HUES6 (cell line): ENCODE measurements at regions not wholly inside any gene's neighbourhood (a gene's known extent, or its start where the extent isn't known, plus 50 kb on each side); places are given as distances from the start of the nearest gene placed in this dataset.

ENCODE experiments used
- H3K27ac ChIP-seq: 2 replicates; pipeline ENCODE4 v1.7.0; 2013; ENCODE audit warnings: low read depth, mild to moderate bottlenecking, low read length, inconsistent platforms
- H3K27me3 ChIP-seq: 2 replicates; pipeline ENCODE4 v1.6.1; 2013; ENCODE audit warnings: low read length; ENCODE audit not compliant: control insufficient read depth, insufficient read depth
- H3K36me3 ChIP-seq: 2 replicates; pipeline ENCODE4 v1.6.1; 2013; ENCODE audit warnings: low read length; ENCODE audit not compliant: control insufficient read depth, insufficient read depth
- H3K4me1 ChIP-seq: 2 replicates; pipeline ENCODE4 v1.6.1; 2013; ENCODE audit warnings: low read length; ENCODE audit not compliant: control insufficient read depth, insufficient read depth
- H3K4me3 ChIP-seq: 2 replicates; pipeline ENCODE4 v1.5.1; 2013; ENCODE audit warnings: low read depth, low read length
- H3K9ac ChIP-seq: one replicate; pipeline ENCODE4 v1.6.1; 2013; ENCODE audit warnings: mild to moderate bottlenecking, low read length
- H3K9me3 ChIP-seq: 2 replicates; pipeline ENCODE4 v1.6.1; 2013; ENCODE audit warnings: low read depth, low read length; ENCODE audit not compliant: control insufficient read depth, insufficient read depth

DNA sequence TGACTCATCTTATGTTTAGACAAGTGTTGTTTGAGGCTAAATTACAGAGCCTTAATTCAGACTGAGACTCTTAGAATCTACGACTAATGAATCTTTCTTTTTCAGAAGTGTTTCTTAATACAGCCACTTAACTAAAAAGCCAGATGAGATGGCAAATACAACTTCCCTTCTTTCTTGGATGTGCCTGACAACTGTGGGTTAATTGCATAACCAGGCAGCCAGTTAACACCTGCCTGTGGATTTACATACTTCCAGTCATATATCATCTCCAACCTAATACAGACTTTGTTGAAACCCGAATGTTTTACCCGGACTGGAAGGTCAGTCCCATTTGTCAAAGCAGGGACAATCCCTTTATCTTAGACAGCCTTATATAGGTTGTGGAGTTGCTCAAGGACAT is 297.6 kb downstream of the VPS13C start:
- Histone ChIP-seq H3K9ac (no peak overlapping the region), H3K4me1 (peaks cover 11% of the 10 kb centered on the region), H3K4me3 (no peak overlapping the region), H3K27me3 (no peaks in the 10 kb centered on the region), H3K36me3 (no peaks in the 10 kb centered on the region), H3K9me3 (0 out of 2 replicates have a peak, but pooled peaks cover 4% of the 10 kb centered on the region), H3K27ac (no peak overlapping the region)

DNA sequence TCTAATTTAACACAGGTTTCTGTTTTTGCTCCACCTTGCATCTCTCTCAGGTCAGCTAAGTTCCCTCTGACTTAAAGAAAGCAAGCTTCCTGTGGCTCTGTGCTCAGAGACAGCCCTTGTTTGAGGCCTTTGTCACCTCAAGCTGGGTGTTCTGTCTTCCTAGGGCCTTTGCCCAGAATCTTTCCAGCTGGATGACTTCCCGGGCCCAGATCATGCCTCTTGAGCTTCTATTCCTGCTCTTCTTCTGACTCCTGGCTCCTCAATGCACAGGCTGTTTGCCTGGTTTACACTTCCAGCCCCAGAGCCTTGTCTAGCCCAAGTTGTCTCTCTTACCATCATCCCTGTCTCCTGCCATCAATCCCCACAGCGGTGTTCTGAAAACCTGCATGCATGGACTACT is 300.6 kb downstream of the VPS13C start:
- no peaks in the 10 kb centered on the region for H3K9me3 ChIP-seq
- no peaks in the 10 kb centered on the region for H3K36me3 ChIP-seq
- no peak overlapping the region for H3K27ac ChIP-seq
- H3K4me3 ChIP-seq = no peak overlapping the region
- peaks cover 5% of the 10 kb centered on the region; the same call in 1 of the 2 replicates for H3K4me1 ChIP-seq
- no peaks in the 10 kb centered on the region for H3K27me3 ChIP-seq
- H3K9ac ChIP-seq = no peak overlapping the region

DNA sequence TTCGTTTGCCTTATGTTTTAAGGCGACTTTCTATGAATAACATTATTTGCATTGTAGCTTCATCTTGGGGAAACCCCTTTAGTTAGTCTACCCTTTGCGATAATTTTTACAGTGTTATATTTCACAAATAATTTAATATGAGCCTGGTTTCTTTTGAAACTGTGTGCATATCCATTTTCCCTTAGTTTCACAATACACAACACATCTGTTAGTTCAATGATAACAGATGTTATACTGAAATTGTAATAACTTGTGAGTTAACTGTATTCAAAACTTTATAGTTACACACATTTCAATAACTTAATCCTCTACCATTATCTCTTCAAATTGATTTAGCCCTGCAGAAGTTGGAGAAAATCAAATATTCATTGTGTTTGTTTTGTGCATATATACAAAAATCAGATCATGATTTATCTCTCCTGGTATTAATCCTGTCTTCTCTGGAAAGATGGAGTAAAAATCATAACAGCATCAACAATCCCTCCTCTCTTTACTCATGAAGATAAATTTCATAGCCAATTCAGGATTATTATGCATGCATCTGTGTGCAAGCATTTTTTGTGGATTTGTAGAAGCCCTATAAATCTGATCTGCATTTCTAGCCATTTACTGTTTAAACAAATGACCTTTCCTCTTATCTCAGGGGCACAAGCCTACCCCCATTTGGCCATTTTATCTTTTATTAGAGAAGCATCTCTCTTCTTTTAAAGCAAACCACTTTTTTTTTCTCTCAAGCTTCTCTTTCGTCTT is 304.0 kb downstream of the VPS13C start:
- no peak overlapping the region for H3K27ac ChIP-seq
- H3K4me3 ChIP-seq = no peak overlapping the region
- no peak overlapping the region for H3K9ac ChIP-seq
- no peaks in the 10 kb centered on the region for H3K4me1 ChIP-seq
- no peaks in the 10 kb centered on the region for H3K9me3 ChIP-seq
- H3K27me3 ChIP-seq = no peaks in the 10 kb centered on the region
- no peaks in the 10 kb centered on the region for H3K36me3 ChIP-seq

DNA sequence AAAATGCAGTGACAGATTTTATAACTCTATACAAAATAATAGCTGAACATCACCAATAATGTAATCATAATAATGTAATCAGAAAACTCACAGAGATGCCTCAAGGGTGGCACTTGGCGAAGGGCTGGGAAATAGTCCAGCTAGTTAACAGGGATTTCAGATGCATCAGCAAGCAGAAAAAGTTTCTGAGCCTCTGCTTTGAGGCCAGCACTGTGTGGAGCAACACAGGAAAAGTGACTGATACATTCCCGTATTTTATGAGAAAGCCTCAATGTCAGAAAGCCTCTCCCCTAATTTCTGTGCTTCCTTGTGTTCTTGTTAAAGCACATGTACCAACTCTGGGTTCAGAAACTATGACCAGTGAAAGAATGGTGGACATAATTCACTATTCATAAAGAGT is 304.8 kb downstream of the VPS13C start:
- no peaks in the 10 kb centered on the region for H3K36me3 ChIP-seq
- no peaks in the 10 kb centered on the region for H3K9me3 ChIP-seq
- no peaks in the 10 kb centered on the region for H3K4me1 ChIP-seq
- H3K4me3 ChIP-seq = no peak overlapping the region
- no peak overlapping the region for H3K27ac ChIP-seq
- H3K27me3 ChIP-seq = no peaks in the 10 kb centered on the region
- H3K9ac ChIP-seq = no peak overlapping the region

DNA sequence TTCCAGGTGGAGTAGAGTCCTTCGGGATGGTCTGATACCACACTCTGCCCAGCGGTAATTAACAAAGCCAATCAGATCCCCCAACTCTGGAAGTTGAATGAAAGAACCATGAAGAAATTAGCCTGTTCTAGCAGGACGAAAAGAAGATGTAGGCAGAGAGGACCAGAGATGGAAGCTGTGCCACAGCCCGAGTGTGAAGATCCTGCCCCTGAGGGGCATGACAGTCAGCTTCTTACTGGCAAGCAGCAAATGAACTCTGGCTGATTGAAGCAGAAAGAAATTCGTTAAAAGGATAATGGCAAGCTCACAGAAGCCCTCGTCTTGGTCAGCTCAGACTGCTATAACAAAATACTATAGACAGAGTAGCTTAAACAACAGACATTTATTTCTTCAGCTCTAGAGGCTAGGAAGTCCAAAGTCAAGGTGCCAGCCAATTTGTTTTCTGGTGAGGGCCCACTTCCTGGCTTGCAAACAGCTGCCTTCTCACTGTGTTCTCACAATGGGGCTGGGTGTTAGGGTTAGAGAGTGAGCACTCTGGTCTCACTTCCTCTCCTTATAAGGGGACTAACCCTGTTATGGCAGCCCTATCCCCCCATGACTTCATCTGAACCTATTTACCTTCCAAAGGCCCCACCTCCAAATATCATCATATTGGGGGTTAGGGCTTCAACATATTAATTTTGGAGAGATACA is 307.1 kb downstream of the VPS13C start:
- Histone ChIP-seq H3K27ac (no peak overlapping the region), H3K4me3 (no peak overlapping the region), H3K9ac (no peak overlapping the region), H3K27me3 (no peaks in the 10 kb centered on the region), H3K36me3 (no peaks in the 10 kb centered on the region), H3K9me3 (no peaks in the 10 kb centered on the region), H3K4me1 (no peaks in the 10 kb centered on the region)

DNA sequence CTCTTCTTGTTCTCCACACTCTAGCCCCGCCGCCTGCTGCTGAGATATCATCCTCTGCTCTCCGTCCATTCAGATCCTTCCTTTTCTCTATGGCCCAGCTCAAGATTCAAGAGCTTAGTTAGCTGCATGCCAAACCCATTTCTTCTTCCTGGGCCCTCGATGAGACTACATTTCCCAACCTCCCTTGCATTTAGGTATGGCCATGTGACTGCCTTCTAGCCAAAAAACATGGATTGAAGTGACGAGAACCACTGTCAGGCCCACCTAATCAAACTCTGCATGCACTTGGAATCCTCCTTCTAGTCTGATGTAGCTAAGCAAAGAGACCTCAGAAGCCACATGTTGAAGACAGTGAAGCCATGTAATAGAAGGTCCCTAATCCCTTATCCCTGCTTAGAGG is 308.2 kb downstream of the VPS13C start:
- Histone ChIP-seq H3K4me1 (no peaks in the 10 kb centered on the region), H3K4me3 (no peak overlapping the region), H3K27ac (no peak overlapping the region), H3K9me3 (no peaks in the 10 kb centered on the region), H3K27me3 (no peaks in the 10 kb centered on the region), H3K9ac (no peak overlapping the region), H3K36me3 (no peaks in the 10 kb centered on the region)

DNA sequence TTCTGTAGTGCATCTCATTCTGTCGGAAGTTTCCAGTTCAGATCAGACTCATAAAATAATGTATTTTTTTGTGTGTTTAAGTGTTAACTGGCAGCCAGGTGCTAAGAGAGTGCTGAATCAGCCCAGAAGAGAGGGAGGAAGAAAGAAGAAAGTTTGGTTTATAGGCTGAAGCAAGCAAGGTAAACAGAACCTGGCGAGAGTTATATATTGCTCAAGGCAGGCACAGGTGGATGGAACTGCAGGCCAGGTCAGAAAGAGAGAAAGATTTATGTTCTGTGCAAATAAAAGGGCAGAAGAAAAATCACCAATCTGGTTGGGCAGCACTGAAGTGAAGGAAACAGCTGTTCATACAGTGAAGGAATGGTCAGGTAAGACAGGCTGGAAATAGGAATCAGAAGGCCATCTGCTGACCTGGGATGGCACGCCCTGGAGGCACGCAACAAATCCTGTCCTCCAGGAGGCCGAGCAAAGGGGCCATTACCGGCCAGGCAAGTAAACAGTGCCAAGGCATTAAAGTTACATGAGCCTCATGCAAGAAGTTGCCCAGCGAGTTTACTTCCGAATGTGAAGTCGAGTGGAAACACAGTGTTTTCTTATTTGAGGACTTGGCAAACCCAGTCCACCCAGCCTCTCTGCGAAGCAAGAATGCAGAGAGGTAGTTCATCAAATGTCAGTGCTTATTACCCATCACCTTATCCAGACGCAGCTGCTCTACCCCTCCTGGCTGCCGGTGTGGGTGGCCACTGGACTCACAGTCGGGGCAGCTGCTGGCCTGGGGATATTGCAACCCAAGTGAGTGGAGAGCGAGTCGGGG is 309.8 kb downstream of the VPS13C start:
- no peaks in the 10 kb centered on the region for H3K27me3 ChIP-seq
- H3K9me3 ChIP-seq = no peaks in the 10 kb centered on the region
- no peaks in the 10 kb centered on the region for H3K36me3 ChIP-seq
- H3K4me3 ChIP-seq = no peak overlapping the region
- H3K27ac ChIP-seq = no peak overlapping the region
- H3K9ac ChIP-seq = no peak overlapping the region
- no peaks in the 10 kb centered on the region for H3K4me1 ChIP-seq

DNA sequence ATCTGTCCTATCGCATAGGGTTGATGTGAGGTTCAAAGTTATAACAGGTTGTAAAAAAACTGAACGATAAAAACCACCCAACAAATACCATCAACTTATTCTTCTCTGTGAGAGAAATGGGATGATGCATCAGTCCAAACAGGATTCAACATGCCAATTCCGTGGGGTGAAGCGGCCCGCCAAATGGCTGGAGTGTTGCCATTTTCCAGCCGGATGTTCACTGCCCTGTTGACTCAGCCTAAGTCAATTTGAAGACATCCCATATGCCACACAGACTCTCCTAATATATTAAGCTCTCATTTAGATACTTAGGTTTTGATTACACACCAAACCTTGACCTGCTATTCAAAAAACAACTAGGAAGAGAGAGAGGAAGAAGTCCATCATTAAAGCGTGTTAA is 311.1 kb downstream of the VPS13C start:
- H3K9me3 ChIP-seq = no peaks in the 10 kb centered on the region
- no peaks in the 10 kb centered on the region for H3K36me3 ChIP-seq

DNA sequence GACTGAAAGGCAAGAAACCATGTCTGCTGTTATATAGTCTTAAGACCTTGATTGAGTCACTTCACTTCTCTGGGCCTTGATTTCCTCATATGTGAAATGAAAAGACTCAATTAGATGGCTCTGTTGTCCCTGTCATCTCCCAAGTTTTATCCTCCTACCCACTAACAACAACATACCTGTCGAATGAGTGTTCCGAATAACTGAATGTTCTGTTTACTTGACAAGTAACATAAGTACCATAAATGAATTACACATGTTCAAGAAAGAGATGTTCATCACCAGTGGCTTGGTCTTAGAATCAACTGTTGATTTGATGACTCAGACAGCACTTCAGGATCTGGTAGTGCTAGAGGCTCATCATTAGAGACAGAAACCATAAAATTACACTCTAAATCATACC is 311.7 kb downstream of the VPS13C start:
- H3K9ac ChIP-seq = no peak overlapping the region
- no peak overlapping the region for H3K27ac ChIP-seq
- no peaks in the 10 kb centered on the region for H3K36me3 ChIP-seq
- no peaks in the 10 kb centered on the region for H3K27me3 ChIP-seq
- H3K9me3 ChIP-seq = no peaks in the 10 kb centered on the region
- no peaks in the 10 kb centered on the region for H3K4me1 ChIP-seq
- H3K4me3 ChIP-seq = no peak overlapping the region

More for the DNA sequence above, 311.1 kb downstream of the VPS13C start:
- no peak overlapping the region for H3K27ac ChIP-seq
- H3K9ac ChIP-seq = no peak overlapping the region
- H3K27me3 ChIP-seq = no peaks in the 10 kb centered on the region
- H3K4me3 ChIP-seq = no peak overlapping the region
- no peaks in the 10 kb centered on the region for H3K4me1 ChIP-seq

DNA sequence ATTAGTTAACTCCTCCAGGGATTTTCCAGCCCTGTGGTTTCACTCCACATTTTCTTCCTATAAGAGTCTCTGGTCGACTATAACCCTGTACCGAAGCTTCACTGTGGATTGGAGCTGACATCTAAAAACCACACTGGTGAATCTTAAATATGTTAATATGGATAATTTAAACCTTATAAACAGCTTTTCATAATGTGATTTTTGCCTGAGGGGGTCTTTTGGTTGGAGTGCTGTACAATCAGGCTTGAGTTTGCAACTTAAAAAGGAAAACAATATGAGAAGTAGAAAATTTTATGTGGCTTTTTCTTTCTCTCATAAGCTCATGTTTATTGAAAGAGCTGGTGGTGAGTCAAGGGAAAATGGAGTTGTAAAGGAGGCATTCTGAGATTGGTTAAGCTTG is 313.7 kb downstream of the VPS13C start:
- H3K27ac ChIP-seq = no peak overlapping the region
- no peaks in the 10 kb centered on the region for H3K36me3 ChIP-seq
- no peak overlapping the region for H3K9ac ChIP-seq
- H3K4me1 ChIP-seq = no peaks in the 10 kb centered on the region
- no peaks in the 10 kb centered on the region for H3K27me3 ChIP-seq
- H3K9me3 ChIP-seq = no peaks in the 10 kb centered on the region
- no peak overlapping the region for H3K4me3 ChIP-seq
